NCI-H526 treated with DMSO at 0.1 percent for 48 hours (cell line): ENCODE measurements at regions not wholly inside any gene's neighbourhood (a gene's known extent, or its start where the extent isn't known, plus 50 kb on each side); places are given as distances from the start of the nearest gene placed in this dataset.
A peak's percentile ranks its signal among the peaks of the same experiment; 100 is the strongest.

Experiments
- DNase-seq: peaks from one replicate; lab custom pipeline; 2025; lab: John Stamatoyannopoulos, UW

GRCh38 chr6:87851674-87852299 lies 149.8 kb upstream of the AKIRIN2 start:
- DNase-seq: no peak

- DNase-seq: no peak
These were observed 146.6 kb upstream of the AKIRIN2 start for GRCh38 chr6:87848616-87849015.

- DNase-seq: no peak
These were observed 145.8 kb upstream of the AKIRIN2 start for GRCh38 chr6:87847830-87848210.

GRCh38 chr6:87847135-87847829 lies 145.2 kb upstream of the AKIRIN2 start:
- no peak for DNase-seq

- peak; percentile 45 for DNase-seq
These were observed 144.4 kb upstream of the AKIRIN2 start for GRCh38 chr6:87846434-87846833.

GRCh38 chr6:87840324-87840723 lies 138.3 kb upstream of the AKIRIN2 start:
- no peak for DNase-seq

GRCh38 chr6:87837876-87838275 lies 135.8 kb upstream of the AKIRIN2 start:
- DNase-seq: no peak

- DNase-seq: no peak
These were observed 135.4 kb upstream of the AKIRIN2 start for GRCh38 chr6:87837444-87837843.

GRCh38 chr6:87832025-87832825 lies 130.2 kb upstream of the AKIRIN2 start:
- peak; percentile 88 for DNase-seq

- DNase-seq: peak; percentile 11
These were observed 128.9 kb upstream of the AKIRIN2 start for GRCh38 chr6:87830907-87831306.

- no peak for DNase-seq
These were observed 127.6 kb upstream of the AKIRIN2 start for GRCh38 chr6:87829622-87830121.

GRCh38 chr6:87828044-87828443 lies 126.0 kb upstream of the AKIRIN2 start:
- DNase-seq: no peak

- no peak for DNase-seq
These were observed 125.3 kb upstream of the AKIRIN2 start for GRCh38 chr6:87827346-87827745.

- no peak for DNase-seq
These were observed 124.4 kb upstream of the AKIRIN2 start for GRCh38 chr6:87826424-87826823.

- DNase-seq: no peak
These were observed 123.8 kb upstream of the AKIRIN2 start for GRCh38 chr6:87825821-87826221.

GRCh38 chr6:87824958-87825491 lies 123.0 kb upstream of the AKIRIN2 start:
- no peak for DNase-seq

GRCh38 chr6:87822011-87822410 lies 120.0 kb upstream of the AKIRIN2 start:
- DNase-seq: no peak

GRCh38 chr6:87820343-87820984 lies 118.4 kb upstream of the AKIRIN2 start:
- DNase-seq: no peak

- no peak for DNase-seq
These were observed 115.2 kb upstream of the AKIRIN2 start for GRCh38 chr6:87817183-87817582.

- DNase-seq: no peak
These were observed 113.4 kb upstream of the AKIRIN2 start for GRCh38 chr6:87815449-87815848.

- no peak for DNase-seq
These were observed 106.1 kb upstream of the AKIRIN2 start for GRCh38 chr6:87808005-87808757.
